ENCODE measurements at regions not wholly inside any gene's neighbourhood (a gene's known extent, or its start where the extent isn't known, plus 50 kb on each side); places are given as distances from the start of the nearest gene placed in this dataset.

- TF ChIP-seq CTCF (IDR thresholded peaks at IDR 0.05): no peak
- no peak for TF ChIP-seq POLR2A (IDR thresholded peaks at IDR 0.05)
Observed at GRCh38 chr11:91703042-91703441, 521.6 kb upstream of the FAT3 start.
